Suprapubic skin (tissue), 4 donors: ENCODE measurements at regions not wholly inside any gene's neighbourhood (a gene's known extent, or its start where the extent isn't known, plus 50 kb on each side); places are given as distances from the start of the nearest gene placed in this dataset.

Experiments used
- EP300 ChIP-seq: sonication (generic); formaldehyde crosslinking; IDR thresholded peaks from one replicate; pipeline ENCODE4 v1.6.1; 2017; ENCODE audit warnings: antibody characterized with exemption
- POLR2A ChIP-seq, 2 donors: fragments of 450-650 bp; IDR thresholded peaks; one replicate each; pipeline ENCODE4 v1.6.1; 2017; ENCODE audit warnings: antibody characterized with exemption in 2 of 2, mild to moderate bottlenecking in 2 of 2, moderate library complexity in 2 of 2
- POLR2AphosphoS5 ChIP-seq, 3 donors: sonication (generic); formaldehyde crosslinking; IDR thresholded peaks; one replicate each; pipeline ENCODE4 v1.6.1; 2017; ENCODE audit warnings: antibody characterized with exemption in 3 of 3
- TF ChIP-seq, protein P1 (sequence below), 2 donors: fragments of 200-600 bp in 1 of 2; fragments of 450-650 bp in 1 of 2; sonication (generic) in 1 of 2; IDR thresholded peaks; one replicate each; pipeline ENCODE4 v1.5.1; 2016 to 2019; ENCODE audit warnings: antibody characterized with exemption in 2 of 2, mild to moderate bottlenecking in 1 of 2, moderate library complexity in 1 of 2

DNA sequence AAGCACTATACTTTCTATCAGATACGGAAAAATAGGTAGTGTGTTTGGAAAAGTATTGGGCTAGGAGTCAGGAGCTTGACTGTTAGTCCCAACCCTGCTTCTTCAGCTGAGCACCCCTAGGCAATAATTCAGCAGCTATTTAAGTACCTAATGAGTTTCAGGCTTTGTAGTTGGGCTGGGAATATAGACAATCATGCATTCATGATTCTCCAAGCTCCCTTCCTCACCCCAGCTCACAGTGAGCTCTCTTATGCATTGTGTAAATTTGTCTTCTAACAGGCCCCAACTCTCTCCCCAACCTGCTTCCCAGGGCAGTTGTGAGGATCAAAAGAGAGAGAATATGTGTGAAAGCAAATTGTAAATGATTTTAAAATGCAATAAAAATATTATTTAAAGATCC, 201.2 kb downstream of the MSX2 start:
- TF ChIP-seq, protein P1, sequence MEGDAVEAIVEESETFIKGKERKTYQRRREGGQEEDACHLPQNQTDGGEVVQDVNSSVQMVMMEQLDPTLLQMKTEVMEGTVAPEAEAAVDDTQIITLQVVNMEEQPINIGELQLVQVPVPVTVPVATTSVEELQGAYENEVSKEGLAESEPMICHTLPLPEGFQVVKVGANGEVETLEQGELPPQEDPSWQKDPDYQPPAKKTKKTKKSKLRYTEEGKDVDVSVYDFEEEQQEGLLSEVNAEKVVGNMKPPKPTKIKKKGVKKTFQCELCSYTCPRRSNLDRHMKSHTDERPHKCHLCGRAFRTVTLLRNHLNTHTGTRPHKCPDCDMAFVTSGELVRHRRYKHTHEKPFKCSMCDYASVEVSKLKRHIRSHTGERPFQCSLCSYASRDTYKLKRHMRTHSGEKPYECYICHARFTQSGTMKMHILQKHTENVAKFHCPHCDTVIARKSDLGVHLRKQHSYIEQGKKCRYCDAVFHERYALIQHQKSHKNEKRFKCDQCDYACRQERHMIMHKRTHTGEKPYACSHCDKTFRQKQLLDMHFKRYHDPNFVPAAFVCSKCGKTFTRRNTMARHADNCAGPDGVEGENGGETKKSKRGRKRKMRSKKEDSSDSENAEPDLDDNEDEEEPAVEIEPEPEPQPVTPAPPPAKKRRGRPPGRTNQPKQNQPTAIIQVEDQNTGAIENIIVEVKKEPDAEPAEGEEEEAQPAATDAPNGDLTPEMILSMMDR (IDR thresholded peaks at IDR 0.05): no peak
- TF ChIP-seq EP300 (no peak), POLR2A (IDR thresholded peaks at IDR 0.05) (no peak), POLR2AphosphoS5 (IDR thresholded peaks at IDR 0.05) (no peak)
